ENCODE measurements at regions not wholly inside any gene's neighbourhood (a gene's known extent, or its start where the extent isn't known, plus 50 kb on each side); places are given as distances from the start of the nearest gene placed in this dataset.

DNA sequence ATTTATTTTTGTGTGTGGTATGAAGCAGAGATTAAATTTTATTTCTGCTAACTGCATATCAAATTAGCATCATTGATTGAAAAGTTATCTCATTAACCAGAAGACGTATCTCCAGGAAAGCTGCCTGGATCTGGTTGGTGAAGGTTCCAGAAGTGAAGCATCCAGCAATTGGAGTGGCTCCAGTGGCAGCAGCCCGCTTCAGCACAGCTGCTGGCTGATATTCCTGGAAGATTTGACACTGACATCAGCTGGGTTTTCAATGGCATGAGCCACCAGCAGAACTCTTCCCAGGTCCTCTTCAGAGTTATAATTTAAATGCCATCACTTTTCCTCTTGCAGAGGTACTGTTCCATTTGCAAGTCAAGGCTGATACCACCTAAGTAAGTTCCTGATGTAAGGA is 363.5 kb downstream of the BCKDHB start:
- TF ChIP-seq POLR2A (IDR thresholded peaks at IDR 0.05; ENCODE audit: low read length) (no peak), GATA1 (IDR thresholded peaks at IDR 0.05; ENCODE audit: low read depth, low read length) (no peak)

Measured in erythroblast (primary cell).